Mesendoderm (in vitro differentiated cells): ENCODE measurements at regions not wholly inside any gene's neighbourhood (a gene's known extent, or its start where the extent isn't known, plus 50 kb on each side); places are given as distances from the start of the nearest gene placed in this dataset.

ENCODE experiments used
- DNase-seq: peaks from one replicate; pipeline ENCODE4 v3.0.0; 2013
- H2AK5ac ChIP-seq: 2 replicates; pipeline ENCODE4 v1.6.1; 2013; ENCODE audit warnings: low read length, inconsistent platforms
- H2BK120ac ChIP-seq: 2 replicates; pipeline ENCODE4 v1.6.1; 2013; ENCODE audit warnings: low read depth, mild to moderate bottlenecking, low read length, moderate library complexity, mixed read lengths
- H2BK15ac ChIP-seq: replicated peaks from 2 replicates; pipeline ENCODE4 v1.6.1; 2013; ENCODE audit warnings: low read depth, mild to moderate bottlenecking, moderate library complexity
- H2BK5ac ChIP-seq: 2 replicates; pipeline ENCODE4 v1.6.1; 2013; ENCODE audit warnings: low read length, inconsistent platforms
- H3K18ac ChIP-seq: 2 replicates; pipeline ENCODE4 v1.6.1; 2013; ENCODE audit warnings: mild to moderate bottlenecking, low read length, mixed read lengths
- H3K23ac ChIP-seq: one replicate; pipeline ENCODE4 v1.6.1; 2013; ENCODE audit warnings: low read length
- H3K27ac ChIP-seq: 2 replicates; pipeline ENCODE4 v1.5.1; 2013; ENCODE audit warnings: low read depth, mild to moderate bottlenecking, inconsistent platforms, low read length, moderate library complexity
- H3K27me3 ChIP-seq: 2 replicates; pipeline ENCODE4 v1.6.1; 2013; ENCODE audit warnings: low read length, control low read depth, mild to moderate bottlenecking, inconsistent platforms; ENCODE audit not compliant: insufficient read depth, poor library complexity
- H3K36me3 ChIP-seq: 2 replicates; pipeline ENCODE4 v1.6.1; 2013; ENCODE audit warnings: low read length, inconsistent platforms; ENCODE audit not compliant: control insufficient read depth, insufficient read depth
- H3K4ac ChIP-seq: one replicate; pipeline ENCODE4 v1.6.1; 2013; ENCODE audit warnings: low read depth, mild to moderate bottlenecking, low read length, moderate library complexity
- H3K4me1 ChIP-seq: 2 replicates; pipeline ENCODE4 v1.6.1; 2013; ENCODE audit warnings: low read depth, low read length, inconsistent platforms; ENCODE audit not compliant: control insufficient read depth
- H3K4me2 ChIP-seq: 2 replicates; pipeline ENCODE4 v1.6.1; 2013; ENCODE audit warnings: low read length
- H3K4me3 ChIP-seq: 2 replicates; pipeline ENCODE4 v1.5.1; 2013; ENCODE audit warnings: mild to moderate bottlenecking, low read length
- H3K56ac ChIP-seq: one replicate; pipeline ENCODE4 v1.6.1; 2013; ENCODE audit warnings: low read length
- H3K79me1 ChIP-seq: 2 replicates; pipeline ENCODE4 v1.6.1; 2013; ENCODE audit warnings: low read length, inconsistent platforms
- H3K79me2 ChIP-seq: 2 replicates; pipeline ENCODE4 v1.6.1; 2013; ENCODE audit warnings: mild to moderate bottlenecking, low read length; ENCODE audit not compliant: control insufficient read depth, insufficient read depth
- H3K9ac ChIP-seq: 2 replicates; pipeline ENCODE4 v1.6.1; 2013; ENCODE audit warnings: low read length, inconsistent platforms
- H4K5ac ChIP-seq: one replicate; pipeline ENCODE4 v1.6.1; 2013; ENCODE audit warnings: low read length
- H4K8ac ChIP-seq: one replicate; pipeline ENCODE4 v1.6.1; 2013; ENCODE audit warnings: low read depth, mild to moderate bottlenecking, control low read depth, low read length, moderate library complexity
- WGBS: extraction: QIAGEN DNeasy Blood & Tissue Kit; methylation state at CpG from one replicate; pipeline ENCODE4 v1.1.7; 2013; ENCODE audit warnings: low lambda C conversion rate, missing lambda C conversion rate; ENCODE audit not compliant: insufficient coverage; ENCODE audit errors: extremely low coverage; 5-methylcytosine and 5-hydroxymethylcytosine counted together

DNA sequence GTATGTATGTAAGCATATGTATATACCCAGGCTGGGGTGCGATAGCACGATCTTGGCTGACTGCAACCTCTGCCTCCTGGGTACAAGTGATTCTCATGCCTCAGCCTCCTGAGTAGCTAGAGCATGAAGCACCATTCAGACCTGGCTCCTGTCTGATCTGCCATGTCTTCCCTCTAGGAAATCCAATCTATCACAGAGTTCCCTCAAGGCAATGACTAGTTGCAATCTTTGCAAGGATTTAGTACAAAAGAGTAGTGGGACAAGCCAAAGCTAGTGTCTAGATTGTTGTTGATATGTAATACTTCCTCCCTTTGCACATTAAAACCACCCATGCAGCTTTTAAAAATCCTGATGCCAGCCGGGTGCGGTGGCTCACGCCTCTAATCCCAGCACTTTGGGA, 60.5 kb upstream of the PRKAR2B start:
- Histone ChIP-seq H3K56ac (no peak overlapping the region), H3K9ac (no peak overlapping the region), H2BK120ac (no peak overlapping the region), H3K4me2 (no peak overlapping the region), H4K5ac (no peak overlapping the region), H2BK15ac (no peak overlapping the region), H3K79me1 (no peaks in the 10 kb centered on the region), H4K8ac (no peak overlapping the region), H3K4ac (no peak overlapping the region), H3K79me2 (no peaks in the 10 kb centered on the region), H3K4me1 (peaks cover 3% of the 10 kb centered on the region), H2BK5ac (no peak overlapping the region), H2AK5ac (no peak overlapping the region), H3K23ac (no peak overlapping the region), H3K4me3 (no peak overlapping the region), H3K18ac (no peak overlapping the region), H3K27ac (no peak overlapping the region), H3K27me3 (no peaks in the 10 kb centered on the region), H3K36me3 (no peaks in the 10 kb centered on the region)
- no CpG with 5 or more reads among the region's 5 CpGs for WGBS
- DNase-seq: no peak

DNA sequence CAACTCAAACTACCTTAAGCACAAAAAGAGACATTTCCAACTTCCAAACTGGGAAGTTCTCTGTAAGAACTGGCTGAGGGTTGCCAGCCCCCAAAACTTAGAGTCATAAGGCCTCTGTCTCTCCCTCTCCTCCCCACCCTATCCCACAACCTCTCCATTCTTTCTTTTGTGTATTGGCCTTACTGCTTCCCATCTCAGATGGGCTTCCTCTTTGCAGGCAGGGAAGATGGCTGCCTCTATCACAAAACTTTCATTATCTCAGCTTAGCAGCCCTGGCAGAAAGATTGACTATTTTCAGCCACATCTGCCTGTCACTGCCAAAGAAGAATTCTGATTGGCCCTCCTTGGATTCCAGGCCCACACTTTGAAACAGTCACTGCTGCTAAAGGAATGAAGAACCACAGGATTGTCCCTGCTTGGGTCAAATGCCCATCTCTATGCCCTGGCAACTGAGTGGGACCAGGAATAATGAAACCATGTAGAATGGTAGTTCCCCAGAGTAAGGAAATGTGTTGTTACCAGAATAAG, 58.0 kb upstream of the PRKAR2B start:
- H3K79me2 ChIP-seq: no peaks in the 10 kb centered on the region
- H3K36me3 ChIP-seq: no peaks in the 10 kb centered on the region
- no peaks in the 10 kb centered on the region for H3K79me1 ChIP-seq
- no peak overlapping the region for H4K5ac ChIP-seq
- H2BK120ac ChIP-seq: no peak overlapping the region
- H3K27me3 ChIP-seq: no peaks in the 10 kb centered on the region
- DNase-seq: no peak
- no peak overlapping the region for H3K56ac ChIP-seq
- H3K18ac ChIP-seq: no peak overlapping the region
- H3K4me3 ChIP-seq: no peak overlapping the region
- no peak overlapping the region for H3K4me2 ChIP-seq
- H4K8ac ChIP-seq: no peak overlapping the region
- H3K9ac ChIP-seq: no peak overlapping the region
- H3K27ac ChIP-seq: no peak overlapping the region
- no peak overlapping the region for H3K23ac ChIP-seq
- no peak overlapping the region for H2BK5ac ChIP-seq
- H2BK15ac ChIP-seq: no peak overlapping the region
- H3K4me1 ChIP-seq: no peaks in the 10 kb centered on the region
- no peak overlapping the region for H3K4ac ChIP-seq
- no peak overlapping the region for H2AK5ac ChIP-seq

DNA sequence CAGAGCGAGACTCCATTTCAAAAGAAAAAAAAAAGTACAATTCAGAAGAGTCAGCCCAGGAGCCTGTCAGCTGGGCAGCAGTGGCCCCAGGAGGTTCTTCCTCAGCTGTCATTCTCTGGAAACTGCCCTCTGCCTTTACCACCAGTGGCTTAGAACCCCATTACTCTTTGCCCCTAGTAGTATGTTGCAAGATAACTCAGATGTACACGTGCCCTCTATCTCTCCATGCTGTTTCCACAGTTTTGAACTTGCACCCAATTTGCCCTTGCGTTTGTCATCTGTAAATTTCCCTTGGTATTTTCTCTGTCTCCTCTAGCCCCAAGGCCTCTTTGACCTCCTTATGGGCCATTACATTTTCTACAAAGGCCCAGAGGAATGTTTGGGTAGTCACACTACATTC, 56.7 kb upstream of the PRKAR2B start:
- H2BK120ac ChIP-seq: no peak overlapping the region
- H3K56ac ChIP-seq: no peak overlapping the region
- H4K8ac ChIP-seq: no peak overlapping the region
- H2AK5ac ChIP-seq: no peak overlapping the region
- no peak overlapping the region for H3K23ac ChIP-seq
- no peak overlapping the region for H3K4me2 ChIP-seq
- WGBS: no CpG with 5 or more reads among the region's 3 CpGs
- H3K18ac ChIP-seq: no peak overlapping the region
- no peaks in the 10 kb centered on the region for H3K36me3 ChIP-seq
- no peak overlapping the region for H4K5ac ChIP-seq
- H3K4me1 ChIP-seq: no peaks in the 10 kb centered on the region
- no peak overlapping the region for H2BK5ac ChIP-seq
- no peaks in the 10 kb centered on the region for H3K79me1 ChIP-seq
- DNase-seq: no peak
- no peaks in the 10 kb centered on the region for H3K27me3 ChIP-seq
- no peaks in the 10 kb centered on the region for H3K79me2 ChIP-seq
- no peak overlapping the region for H2BK15ac ChIP-seq
- no peak overlapping the region for H3K9ac ChIP-seq
- H3K4ac ChIP-seq: no peak overlapping the region
- no peak overlapping the region for H3K27ac ChIP-seq
- no peak overlapping the region for H3K4me3 ChIP-seq

DNA sequence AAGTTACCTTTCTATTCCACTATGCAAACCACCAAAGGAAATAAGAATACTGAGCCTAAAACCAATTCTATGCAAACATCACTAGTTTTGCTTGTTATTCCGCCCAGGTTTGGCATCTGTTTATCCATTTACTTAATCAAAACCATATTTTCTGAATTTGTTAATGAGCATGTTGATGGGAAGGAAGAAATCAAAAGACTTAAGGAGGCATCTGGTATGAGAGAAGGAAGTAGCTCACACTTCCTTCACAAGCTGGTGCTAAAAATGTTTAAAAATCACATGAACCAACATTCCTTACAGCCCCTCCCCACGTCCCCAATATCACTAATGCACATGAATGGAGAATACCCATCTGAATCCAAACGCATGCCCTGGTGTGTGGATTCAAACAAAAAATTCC, 52.0 kb upstream of the PRKAR2B start:
- WGBS: no CpG with 5 or more reads among the region's 3 CpGs

More for the DNA sequence above, 52.0 kb upstream of the PRKAR2B start:
- Histone ChIP-seq H3K27ac (no peak overlapping the region), H3K4me3 (no peak overlapping the region), H4K5ac (no peak overlapping the region), H3K4ac (no peak overlapping the region), H3K4me2 (no peak overlapping the region), H3K79me2 (no peaks in the 10 kb centered on the region), H2BK5ac (no peak overlapping the region), H3K9ac (no peak overlapping the region), H3K27me3 (no peaks in the 10 kb centered on the region), H3K18ac (no peak overlapping the region), H2BK15ac (no peak overlapping the region), H3K4me1 (no peaks in the 10 kb centered on the region), H2BK120ac (no peak overlapping the region), H3K79me1 (no peaks in the 10 kb centered on the region), H2AK5ac (no peak overlapping the region), H3K36me3 (no peaks in the 10 kb centered on the region), H4K8ac (no peak overlapping the region), H3K23ac (no peak overlapping the region), H3K56ac (no peak overlapping the region)
- DNase-seq: no peak
